IPS DF 4.7 (cell line): ENCODE measurements at regions not wholly inside any gene's neighbourhood (a gene's known extent, or its start where the extent isn't known, plus 50 kb on each side); places are given as distances from the start of the nearest gene placed in this dataset.
"Not testable (repeated sequence)": the region's sequence is repeated elsewhere in the genome, so short reads cannot be mapped to it uniquely, and the experiment has no call there.

Experiments
- DNase-seq: peaks from one replicate; pipeline ENCODE4 v3.0.0-alpha.2; 2013; ENCODE audit warnings: low spot score; ENCODE audit errors: extremely low read depth

DNA sequence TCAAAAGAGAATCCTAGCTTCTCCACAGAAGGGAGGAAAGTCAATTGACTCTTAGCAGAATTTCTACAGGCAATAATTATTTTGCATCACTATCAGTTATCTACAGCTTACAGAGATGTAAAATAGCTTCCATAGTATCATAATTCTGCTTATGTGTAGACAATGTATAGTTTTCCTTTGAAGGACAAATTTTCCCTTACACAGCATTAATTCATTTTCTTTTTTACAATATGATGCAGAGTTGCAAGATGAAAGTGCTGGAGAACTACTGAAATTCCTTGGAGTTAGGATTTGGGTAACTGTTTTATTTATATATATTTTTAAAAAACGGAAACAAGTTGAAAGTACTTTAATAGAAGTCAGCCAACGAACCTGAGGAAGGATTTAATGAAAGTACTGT is 111.0 kb upstream of the CPHXL start:
- no peak for DNase-seq

DNA sequence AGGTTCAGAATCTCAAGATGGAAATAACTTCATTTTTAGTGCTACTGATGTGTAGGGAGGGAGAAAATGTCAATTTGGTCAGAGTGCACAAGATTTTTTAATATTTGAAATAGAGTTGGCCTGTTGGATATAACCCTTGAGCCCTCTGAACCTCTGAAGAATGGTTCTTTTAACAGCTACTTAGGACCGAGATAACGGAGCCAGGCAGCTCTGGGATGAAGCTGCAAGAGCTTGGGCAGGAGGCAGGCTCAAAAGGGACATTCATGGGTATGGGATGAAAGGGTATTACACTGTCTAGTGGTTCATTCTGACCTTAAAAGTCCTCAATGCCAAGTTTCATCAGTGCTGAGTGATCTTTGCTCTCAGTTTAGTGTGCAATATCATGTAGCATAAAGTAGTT is 111.4 kb upstream of the CPHXL start:
- no peak for DNase-seq

- no peak for DNase-seq
These were observed 115.2 kb upstream of the CPHXL start for GRCh38 chr16:75841517-75841916.

DNA sequence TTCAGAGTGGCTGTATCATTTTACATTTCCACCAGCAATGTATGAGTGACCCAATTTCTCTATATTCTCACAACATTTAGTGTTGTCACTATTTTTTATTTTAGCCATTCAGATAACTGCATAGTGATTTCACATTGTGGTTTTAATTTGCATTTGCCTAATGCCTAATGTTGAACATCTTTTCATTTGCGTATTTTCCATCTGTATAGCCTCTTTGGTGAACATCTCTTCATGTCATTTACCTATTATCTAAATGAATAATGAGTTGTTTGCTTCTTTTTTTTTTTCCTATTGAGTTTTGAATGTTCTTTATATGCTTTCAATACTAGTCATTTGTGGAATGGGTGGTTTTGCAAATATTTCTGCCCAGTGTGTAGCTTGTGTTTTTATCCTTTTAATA is 120.9 kb upstream of the CPHXL start:
- no peak for DNase-seq

DNA sequence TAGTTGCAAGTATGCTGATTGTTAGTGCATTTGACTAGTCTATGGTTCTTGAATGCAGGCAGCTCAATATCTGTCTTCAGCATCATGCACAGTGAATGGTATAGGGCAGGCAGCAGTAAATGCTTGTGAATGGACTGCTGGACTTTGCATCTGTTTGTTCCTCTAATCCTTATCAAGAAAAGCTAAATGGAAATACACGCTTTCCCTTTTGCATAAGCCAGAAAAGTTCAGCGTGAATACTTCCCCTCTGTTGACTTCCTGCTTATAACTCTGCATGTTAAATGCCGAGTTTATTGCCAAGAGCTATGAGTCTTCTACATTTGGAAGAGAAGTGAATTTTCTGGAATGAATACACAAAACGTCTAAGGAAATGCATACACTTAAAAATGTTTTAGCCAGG is 127.9 kb upstream of the CPHXL start:
- DNase-seq, result no peak

GRCh38 chr16:75860326-75861053 is 134.2 kb upstream of the CPHXL start:
- no peak for DNase-seq

DNA sequence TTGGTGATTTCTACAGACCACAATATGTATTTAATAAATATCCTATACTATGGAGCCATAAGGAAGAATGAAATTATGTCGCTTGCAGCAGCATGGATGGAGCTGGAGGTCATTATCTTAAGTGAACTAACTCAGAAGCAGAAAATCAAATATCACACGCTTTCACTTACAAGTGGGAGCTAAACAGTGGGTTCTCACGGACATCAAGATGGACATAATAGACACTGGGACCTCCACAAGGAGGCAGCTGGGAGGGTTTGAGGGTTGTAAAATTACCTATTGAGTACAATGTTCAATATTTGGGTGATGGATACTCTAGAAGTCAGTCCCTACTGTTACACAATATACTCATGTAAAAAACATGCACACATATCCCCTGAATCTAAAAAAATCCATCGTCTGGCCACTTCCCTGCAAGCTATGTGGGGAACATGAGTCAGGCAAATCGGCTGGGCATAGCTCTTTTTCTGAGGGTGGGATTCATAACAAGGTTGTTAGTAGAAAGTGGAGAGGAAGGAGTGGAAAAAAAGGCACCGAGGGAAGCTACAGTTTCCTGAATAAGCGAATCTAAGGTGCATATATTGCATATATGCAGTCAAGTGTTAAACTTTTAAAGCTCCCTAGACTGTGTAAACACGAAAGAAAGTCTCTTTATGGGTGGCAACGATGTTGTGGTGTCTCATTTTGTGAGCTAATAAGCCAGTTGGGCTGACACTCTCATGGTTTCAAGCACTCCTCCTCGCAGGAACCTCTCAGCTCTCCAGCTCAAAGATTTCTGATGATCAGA is 135.2 kb upstream of the CPHXL start:
- DNase-seq, result no peak

GRCh38 chr16:75862098-75862386 is 135.8 kb upstream of the CPHXL start:
- no peak for DNase-seq

DNA sequence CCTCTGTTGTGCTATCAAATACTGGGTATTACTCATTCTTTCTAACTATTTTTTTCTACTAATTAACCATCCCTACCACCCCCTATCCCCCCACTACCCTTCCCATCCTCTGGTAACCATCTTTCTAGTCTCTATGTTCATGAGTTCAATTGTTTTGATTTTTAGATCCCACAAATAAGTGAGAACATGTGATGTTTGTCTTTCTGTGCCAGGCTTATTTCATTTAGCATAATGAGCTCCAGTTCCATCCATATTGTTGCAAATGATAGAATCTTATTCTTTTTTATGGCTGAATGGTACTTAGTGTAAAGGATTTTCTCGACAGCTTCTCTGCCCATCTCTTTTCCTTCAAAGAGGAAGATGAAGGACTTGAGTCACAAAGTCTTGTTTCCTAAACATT is 138.0 kb upstream of the CPHXL start:
- DNase-seq, result no peak

DNA sequence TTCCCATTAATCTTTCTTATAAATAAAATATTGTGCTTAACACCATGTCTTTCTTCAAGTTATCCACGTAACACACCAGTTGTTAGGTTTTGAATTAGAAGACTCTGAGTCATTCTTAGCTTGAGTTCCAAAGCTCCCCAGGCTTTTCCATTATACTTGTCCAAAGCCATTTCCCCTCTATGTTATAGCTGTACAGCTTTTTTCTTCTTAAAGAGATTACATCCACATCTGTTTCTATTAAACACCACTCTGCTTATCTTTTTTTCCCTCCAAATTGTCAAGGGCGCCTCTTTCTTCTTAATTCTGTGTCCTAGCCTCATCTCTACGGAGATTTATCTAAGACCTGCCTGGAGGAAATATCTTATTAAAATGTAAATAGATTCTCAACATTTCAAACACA is 139.4 kb upstream of the CPHXL start:
- no peak for DNase-seq

GRCh38 chr16:75868636-75869632 is 142.6 kb upstream of the CPHXL start:
- DNase-seq, result no peak

- not testable (repeated sequence) for DNase-seq
These were observed 155.0 kb upstream of the CPHXL start for GRCh38 chr16:75881280-75881679.

DNA sequence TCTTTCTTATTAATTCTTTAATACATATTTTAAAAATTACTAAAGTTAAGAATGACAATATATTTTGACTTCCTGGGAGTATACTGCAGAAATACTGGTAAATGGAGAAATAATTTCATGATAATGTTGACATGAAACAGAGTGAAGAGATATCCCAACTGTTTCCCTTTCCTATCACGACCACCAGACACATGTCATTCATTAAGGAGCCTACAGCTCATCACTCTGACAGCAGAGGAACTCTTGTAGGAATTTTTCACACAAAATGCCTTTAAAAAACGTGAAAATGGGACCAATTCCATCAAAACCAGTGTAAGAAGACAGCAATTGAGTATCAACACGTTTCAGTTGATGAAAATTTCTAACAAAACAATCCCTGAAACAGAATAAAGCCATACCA is 172.9 kb upstream of the CPHXL start:
- no peak for DNase-seq

DNA sequence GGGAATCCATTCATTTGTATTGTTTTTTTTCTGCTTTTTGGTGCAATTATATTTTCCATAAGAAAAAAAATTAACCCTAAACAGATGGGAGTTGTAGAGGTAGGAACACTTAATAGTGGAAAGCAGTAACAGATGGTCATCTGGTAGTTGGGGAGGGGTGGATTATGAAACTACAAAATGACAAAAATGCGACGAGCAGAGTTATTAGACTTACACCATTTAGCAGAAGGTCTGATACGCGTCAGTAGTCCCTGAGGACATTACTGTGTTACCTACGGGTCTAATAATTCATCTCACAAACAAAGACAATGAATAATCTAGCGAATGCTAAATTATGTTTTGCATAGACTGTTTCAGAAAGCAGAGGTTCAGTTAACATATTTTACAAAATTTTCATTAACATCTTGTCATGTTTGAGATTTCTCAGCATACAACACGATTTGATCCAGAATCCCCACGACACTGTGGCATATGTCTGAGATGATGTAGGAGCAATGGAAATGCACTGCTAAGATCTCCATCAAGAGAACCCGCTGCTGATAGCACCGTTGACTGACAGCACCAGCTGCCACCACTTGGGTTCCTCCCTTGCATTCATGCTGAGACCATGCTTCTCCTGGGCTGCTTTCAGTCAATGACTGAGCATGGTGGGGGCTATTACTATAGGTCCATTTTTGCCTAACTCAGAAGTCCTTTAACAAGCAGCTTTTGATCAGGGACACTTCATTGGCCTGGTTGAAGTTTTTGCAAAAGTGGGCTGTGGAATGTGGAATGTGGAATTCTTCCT is 182.2 kb upstream of the CPHXL start:
- DNase-seq, result no peak

DNA sequence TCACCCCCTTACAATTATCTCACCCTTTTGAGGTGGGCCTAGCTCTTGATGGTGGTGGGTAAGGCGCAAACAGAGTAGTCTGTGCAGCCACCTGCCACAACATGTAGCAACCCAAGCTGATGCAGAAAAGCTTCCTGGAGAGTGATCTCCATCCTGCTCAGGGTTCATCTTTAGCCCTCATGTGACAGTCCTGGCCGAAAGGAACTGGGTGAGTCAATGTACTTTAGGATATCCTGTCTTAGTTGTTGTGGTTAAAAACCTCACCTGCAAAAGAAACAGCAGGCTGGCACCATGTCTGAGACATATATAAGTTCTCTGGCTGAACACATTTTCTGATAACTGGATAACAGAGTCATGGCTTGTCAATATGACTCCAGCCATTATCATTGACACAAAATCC is 183.5 kb upstream of the CPHXL start:
- no peak for DNase-seq

DNA sequence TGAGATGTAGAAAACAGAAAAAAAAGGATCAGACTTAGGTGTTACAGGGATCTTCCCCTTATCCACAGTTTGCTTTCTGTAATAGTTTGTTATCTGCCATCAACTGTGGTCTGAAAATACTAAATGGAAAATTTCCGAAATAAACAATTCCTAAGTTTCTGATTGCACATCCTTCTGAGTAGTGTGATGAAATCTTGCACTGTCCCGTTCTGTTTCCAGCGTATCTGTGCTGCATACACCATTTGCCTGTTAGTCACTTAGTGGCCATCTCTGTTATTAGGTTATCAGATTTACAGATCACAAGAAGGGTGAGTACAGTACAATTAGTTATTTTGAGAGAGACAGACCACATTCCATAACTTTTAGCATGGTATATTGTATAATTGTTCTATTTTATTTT is 185.6 kb upstream of the CPHXL start:
- DNase-seq, result no peak

- no peak for DNase-seq
These were observed 187.7 kb upstream of the CPHXL start for GRCh38 chr16:75913958-75914357.

GRCh38 chr16:75916451-75916850 is 190.2 kb upstream of the CPHXL start:
- no peak for DNase-seq

DNA sequence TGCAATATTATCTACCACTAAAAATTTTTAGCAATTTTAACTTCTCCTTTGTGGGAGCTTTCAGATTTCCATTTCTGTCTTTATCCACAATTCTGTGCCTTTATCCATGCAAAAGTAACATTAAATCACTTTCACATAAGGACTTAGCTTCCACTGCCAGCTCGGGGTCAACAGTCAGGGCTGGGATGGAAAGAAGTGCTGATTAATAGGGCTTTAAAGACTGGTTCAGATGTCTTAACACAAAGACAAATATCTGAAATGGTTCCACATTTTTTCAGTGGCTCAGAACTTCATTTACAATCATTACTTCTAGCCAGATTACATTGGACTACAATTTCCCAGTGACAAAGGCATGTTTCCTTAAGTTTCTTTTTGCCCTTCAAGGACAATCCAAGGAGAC is 191.8 kb upstream of the CPHXL start:
- no peak for DNase-seq

- DNase-seq, result no peak
These were observed 193.4 kb upstream of the CPHXL start for GRCh38 chr16:75919664-75920063.

GRCh38 chr16:75921281-75921680 is 195.0 kb upstream of the CPHXL start:
- no peak for DNase-seq
